NCI-H1436 (cell line): ENCODE measurements at regions not wholly inside any gene's neighbourhood (a gene's known extent, or its start where the extent isn't known, plus 50 kb on each side); places are given as distances from the start of the nearest gene placed in this dataset.
"Not testable (repeated sequence)": the region's sequence is repeated elsewhere in the genome, so short reads cannot be mapped to it uniquely, and the experiment has no call there.

Experiments
- DNase-seq: peaks from one replicate; lab custom pipeline; 2025; lab: John Stamatoyannopoulos, UW

DNA sequence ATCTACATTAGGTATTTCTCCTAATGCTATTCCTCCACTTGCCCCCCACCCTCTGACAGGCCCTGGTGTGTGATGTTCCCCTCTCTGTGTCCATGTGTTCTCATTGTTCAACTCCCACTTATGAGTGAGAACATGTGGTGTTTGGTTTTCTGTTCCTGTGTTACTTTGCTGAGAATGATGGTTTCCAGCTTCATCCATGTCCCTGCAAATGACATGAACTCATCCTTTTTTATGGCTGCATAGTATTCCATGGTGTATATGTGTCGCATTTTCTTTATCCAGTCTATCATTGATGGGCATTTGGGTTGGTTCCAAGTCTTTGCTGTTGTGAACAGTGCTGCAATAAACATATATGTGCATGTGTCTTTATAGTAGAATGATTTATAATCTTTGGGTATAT lies 50.6 kb upstream of the GRHL3 start:
- not testable (repeated sequence) for DNase-seq

GRCh38 chr1:24266998-24267397 lies 52.2 kb upstream of the GRHL3 start:
- peak; percentile 6 for DNase-seq

DNA sequence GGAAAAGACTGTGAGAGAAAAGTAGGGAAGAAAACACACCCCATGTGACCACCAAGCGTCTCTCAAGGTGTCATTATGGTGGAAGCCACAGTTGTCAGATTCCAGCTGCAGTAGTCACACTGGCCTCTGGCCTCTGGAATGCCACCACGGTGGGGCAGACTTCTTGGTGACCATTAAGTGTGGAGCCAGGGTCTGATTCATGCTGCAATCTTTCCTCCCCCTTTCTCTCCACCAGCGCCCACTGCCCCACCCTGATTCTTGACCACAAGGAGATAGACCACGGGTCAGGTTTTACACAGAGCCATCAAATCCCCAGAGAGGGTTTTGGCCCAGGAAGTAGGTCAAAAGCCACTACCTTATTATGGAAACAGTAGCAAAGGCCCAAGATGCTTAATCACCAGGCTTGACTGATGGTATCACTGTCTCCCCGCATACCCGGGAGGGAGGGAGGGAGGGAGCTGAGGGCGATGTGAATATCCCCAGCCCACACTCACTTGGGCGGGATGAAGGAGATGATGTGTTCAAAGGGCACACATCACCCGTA lies 52.7 kb upstream of the GRHL3 start:
- DNase-seq: no peak

DNA sequence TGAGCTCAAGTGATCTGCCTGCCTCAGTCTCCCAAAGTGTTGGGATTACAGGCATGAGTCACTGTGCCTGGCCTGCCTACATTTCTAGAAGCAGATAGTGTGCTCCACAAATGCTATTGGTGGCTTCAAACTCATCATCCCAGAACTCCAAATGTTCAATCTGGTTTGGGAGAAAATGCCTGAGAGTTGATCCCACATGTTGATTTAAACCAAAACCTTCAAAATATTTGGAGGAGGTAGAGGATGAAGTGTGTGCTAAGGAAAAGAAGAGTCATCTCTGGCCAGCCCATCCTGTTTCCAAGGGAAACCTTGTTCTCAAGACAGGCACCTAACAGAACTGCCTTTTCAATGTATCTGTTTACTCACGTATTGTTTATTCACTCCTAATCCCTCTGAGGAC lies 55.4 kb upstream of the GRHL3 start:
- DNase-seq: no peak

- DNase-seq: no peak
Observed at GRCh38 chr1:24263211-24263610, 55.9 kb upstream of the GRHL3 start.

GRCh38 chr1:24261977-24262376 lies 57.2 kb upstream of the GRHL3 start:
- DNase-seq: no peak

GRCh38 chr1:24258735-24259424 lies 60.3 kb upstream of the GRHL3 start:
- DNase-seq: no peak

- no peak for DNase-seq
Observed at GRCh38 chr1:24257373-24257772, 61.8 kb upstream of the GRHL3 start.

DNA sequence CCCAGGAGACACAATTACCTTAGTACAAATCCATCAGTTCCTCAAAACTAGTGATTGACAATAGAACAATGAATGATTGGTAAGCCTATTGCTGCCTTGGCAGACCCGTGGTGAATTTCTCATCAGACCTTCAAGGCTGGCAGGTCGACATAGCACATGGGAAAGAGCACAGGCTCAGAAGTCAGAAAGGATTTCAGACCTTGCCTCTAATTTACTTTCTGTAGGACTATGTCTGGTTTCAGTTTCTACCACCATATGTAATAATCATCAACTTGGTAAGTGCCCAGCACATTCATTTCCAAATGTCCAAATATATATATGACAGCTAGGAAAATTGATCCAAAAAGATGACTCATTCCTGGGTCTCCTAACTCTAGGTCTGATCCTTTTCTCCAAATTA lies 62.5 kb upstream of the GRHL3 start:
- no peak for DNase-seq

GRCh38 chr1:24255226-24255625 lies 63.9 kb upstream of the GRHL3 start:
- no peak for DNase-seq

GRCh38 chr1:24254783-24255182 lies 64.4 kb upstream of the GRHL3 start:
- DNase-seq: no peak

GRCh38 chr1:24253571-24253970 lies 65.6 kb upstream of the GRHL3 start:
- no peak for DNase-seq

- DNase-seq: no peak
Observed at GRCh38 chr1:24252185-24252780, 65.2 kb upstream of the IFNLR1 start.

- no peak for DNase-seq
Observed at GRCh38 chr1:24251501-24251900, 64.4 kb upstream of the IFNLR1 start.

GRCh38 chr1:24250791-24251190 lies 63.7 kb upstream of the IFNLR1 start:
- DNase-seq: no peak

DNA sequence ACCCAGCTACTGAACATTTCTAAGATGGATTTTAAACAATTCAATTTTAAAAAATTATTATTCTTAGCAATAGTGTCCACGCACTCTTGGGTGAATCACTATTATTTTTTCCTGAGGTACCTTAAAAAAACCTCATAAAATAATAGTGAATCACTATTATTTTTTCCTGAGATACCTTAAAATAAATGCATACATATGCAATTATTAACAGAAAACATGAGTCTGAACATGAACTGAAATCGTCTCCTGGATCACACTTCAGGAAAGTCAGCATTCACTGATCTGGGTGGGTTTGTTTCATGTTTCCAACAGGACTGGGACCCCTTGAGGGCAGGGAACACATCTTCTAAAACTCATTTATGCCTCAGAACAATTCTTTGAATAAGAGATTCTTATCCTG lies 63.1 kb upstream of the IFNLR1 start:
- DNase-seq: no peak

GRCh38 chr1:24248859-24249258 lies 61.8 kb upstream of the IFNLR1 start:
- DNase-seq: no peak

DNA sequence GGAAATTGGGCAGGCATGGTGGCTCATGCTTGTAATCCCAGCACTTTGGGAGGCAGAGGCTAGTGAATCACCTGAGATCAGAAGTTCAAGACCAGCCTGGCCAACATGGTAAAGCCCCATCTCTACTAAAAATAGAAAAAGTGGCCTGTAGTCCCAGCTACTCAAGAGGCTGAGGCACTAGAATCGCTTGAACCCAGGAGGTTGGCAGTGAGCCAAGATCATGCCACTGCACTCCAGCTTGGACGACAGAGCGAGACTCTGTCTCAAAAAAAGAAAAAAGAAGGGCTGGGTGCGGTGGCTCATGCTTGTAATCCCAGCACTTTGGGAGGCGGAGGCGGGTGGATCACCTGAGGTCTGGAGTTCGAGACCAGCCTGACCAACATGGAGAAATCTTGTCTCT lies 60.2 kb upstream of the IFNLR1 start:
- not testable (repeated sequence) for DNase-seq

GRCh38 chr1:24244519-24245268 lies 57.6 kb upstream of the IFNLR1 start:
- no peak for DNase-seq

DNA sequence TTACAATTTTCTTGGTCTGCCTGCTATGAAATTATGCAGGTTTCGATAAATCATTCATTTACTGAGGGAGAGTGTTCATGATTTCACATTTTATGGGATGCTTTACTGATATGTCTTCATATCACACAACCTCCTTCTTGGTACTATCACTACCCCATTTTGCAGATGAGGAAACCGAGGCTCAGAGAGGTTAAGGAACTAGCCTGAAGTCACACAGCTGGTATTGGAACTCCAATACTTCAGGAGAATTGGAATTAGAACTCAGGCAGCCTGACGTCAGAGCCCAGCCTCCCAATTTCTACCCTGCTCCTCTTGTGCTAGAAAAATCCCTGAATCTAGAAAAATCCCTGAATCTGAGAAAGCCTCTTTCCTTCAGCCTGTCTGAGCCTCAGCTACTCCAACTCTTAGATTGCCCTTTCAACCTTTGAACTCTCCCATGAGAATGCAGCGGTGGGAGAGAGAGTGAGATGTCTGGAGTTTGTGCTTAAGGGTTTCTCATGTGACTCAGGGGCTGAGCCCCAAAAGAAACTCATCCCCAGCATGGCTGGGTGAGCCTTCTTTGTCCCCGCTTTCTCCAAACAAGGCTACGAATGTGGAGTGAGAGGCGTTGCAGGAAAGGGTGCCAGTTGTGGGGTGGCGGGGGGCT lies 50.8 kb upstream of the IFNLR1 start:
- no peak for DNase-seq

DNA sequence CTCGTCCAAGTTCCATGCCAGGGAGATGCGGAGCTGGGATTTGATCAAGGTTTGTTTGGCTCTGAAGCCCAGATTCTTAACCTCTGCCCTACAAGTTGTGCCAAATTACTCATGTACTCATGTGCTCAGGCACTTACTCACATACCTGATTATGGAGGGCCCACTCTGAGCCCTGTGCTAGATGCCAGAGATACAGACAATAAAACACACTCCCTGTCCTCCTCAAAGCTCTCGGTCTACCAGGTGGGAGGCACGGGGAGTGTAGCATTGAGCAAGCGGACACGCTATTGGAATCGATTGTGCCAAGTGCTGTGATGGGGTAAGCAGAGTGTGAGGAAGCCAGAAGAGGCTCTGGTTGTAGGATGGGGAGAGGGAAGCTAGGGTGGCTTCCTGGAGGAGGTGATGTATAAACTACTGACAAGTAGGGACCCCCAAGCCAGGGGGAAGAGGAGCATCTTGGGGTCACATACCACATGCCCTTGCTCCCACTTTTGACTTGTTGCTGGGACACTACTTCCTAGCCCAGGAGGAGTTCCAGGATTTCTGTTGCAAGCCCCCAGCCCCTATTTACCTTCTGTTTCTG lies 49.8 kb upstream of the IFNLR1 start:
- DNase-seq: no peak
